ENCODE measurements at regions not wholly inside any gene's neighbourhood (a gene's known extent, or its start where the extent isn't known, plus 50 kb on each side); places are given as distances from the start of the nearest gene placed in this dataset.
A peak's percentile ranks its signal among the peaks of the same experiment; 100 is the strongest.

DNA sequence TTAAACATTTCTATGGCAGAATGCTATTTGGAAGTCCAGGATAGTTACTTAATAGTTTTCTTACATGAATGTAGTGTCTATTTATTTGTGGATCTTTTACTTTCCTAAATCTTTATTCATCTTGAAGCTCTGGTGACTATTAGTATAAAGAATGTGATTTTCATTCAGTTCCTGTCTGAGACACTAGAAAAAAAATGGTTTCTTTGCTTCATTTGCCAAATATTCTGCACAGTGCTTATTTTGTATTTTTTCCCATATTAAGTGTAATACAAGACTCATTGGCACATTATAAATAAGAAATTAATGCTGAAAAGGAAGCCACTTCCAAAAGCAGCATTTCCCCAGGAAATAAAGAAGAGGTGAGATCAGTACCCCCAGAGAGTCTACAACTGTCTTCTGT, 109.8 kb downstream of the POSTN start:
- no peak overlapping the region for H2BK12ac ChIP-seq (ENCODE audit: low read length in 2 of 2)
- DNase-seq, result no peak
- H4K91ac ChIP-seq (ENCODE audit: low read length), result no peak overlapping the region
- no peak overlapping the region for H3K23ac ChIP-seq (ENCODE audit: low read length in 2 of 2)
- no peak overlapping the region for H3K4me2 ChIP-seq (ENCODE audit: low read length, poor library complexity, severe bottlenecking)
- no peaks in the 10 kb centered on the region for H3K79me1 ChIP-seq (replicated peaks; ENCODE audit: low read length, poor library complexity, severe bottlenecking)
- no peak overlapping the region for H2BK120ac ChIP-seq (ENCODE audit: low read depth, low read length)
- no peaks in the 10 kb centered on the region for H3K27me3 ChIP-seq (ENCODE audit: control insufficient read depth in 1 of 2, insufficient read depth in 1 of 2, low read length in 2 of 2)
- no peak overlapping the region for H4K8ac ChIP-seq (ENCODE audit: low read length)
- H3K27ac ChIP-seq (ENCODE audit: low read length, poor library complexity, severe bottlenecking), result no peak overlapping the region
- H2BK5ac ChIP-seq (ENCODE audit: low read depth, low read length, poor library complexity, severe bottlenecking), result peak overlapping the region; percentile 44
- H2AFZ ChIP-seq (ENCODE audit: low read depth, low read length), result no peak overlapping the region
- H3K9me3 ChIP-seq (ENCODE audit: control insufficient read depth, low read length), result no peaks in the 10 kb centered on the region
- H3K4me1 ChIP-seq (ENCODE audit: control insufficient read depth, insufficient read depth, low read depth, low read length), result no peaks in the 10 kb centered on the region
- H3K4ac ChIP-seq (ENCODE audit: low read depth in 1 of 2, low read length in 2 of 2), result no peak overlapping the region
- H3K4me3 ChIP-seq (ENCODE audit: insufficient read depth in 1 of 2, low read depth in 1 of 2, low read length in 2 of 2), result no peak overlapping the region
- no peak overlapping the region for H3K9ac ChIP-seq (ENCODE audit: low read length)
- no peak overlapping the region for H2BK15ac ChIP-seq (ENCODE audit: low read depth, poor library complexity, severe bottlenecking)
- no peak overlapping the region for H2AK5ac ChIP-seq (ENCODE audit: low read length, severe bottlenecking)
- H3K14ac ChIP-seq (ENCODE audit: low read length in 2 of 2), result no peak overlapping the region
- no peaks in the 10 kb centered on the region for H3K36me3 ChIP-seq (ENCODE audit: control insufficient read depth in 1 of 2, insufficient read depth in 2 of 2, low read depth in 1 of 2, low read length in 2 of 2)
- H3K18ac ChIP-seq (ENCODE audit: low read depth in 1 of 2, low read length in 2 of 2), result no peak overlapping the region

DNA sequence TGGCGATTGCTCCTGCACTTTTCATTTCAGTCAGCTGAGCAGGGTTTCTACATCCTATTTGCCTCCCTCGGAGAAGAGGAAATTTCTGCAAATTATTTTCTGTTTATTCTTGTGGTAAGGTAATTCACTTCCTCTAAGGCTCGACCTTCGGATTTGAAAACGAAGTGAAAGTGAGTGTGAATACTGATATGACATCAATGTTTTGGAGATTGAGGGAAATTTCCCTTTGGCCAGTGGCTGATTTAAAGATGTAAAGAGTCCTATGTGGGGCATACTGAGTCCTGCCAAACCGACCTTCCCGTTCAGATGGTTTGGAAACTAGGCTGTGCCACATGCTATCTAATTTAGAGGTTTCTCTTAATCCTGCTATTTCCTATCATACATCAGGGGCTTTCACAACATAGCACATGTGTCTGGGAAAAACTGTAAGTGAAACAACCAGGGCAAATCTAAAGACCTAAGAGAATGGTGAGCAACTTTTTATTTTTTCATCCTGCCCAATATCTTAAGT, 112.3 kb downstream of the POSTN start:
- H3K4me3 ChIP-seq (ENCODE audit: insufficient read depth in 1 of 2, low read depth in 1 of 2, low read length in 2 of 2), result peak overlapping the region in 1 of 2 experiments; percentile 66
- H3K27me3 ChIP-seq (ENCODE audit: control insufficient read depth in 1 of 2, insufficient read depth in 1 of 2, low read length in 2 of 2), result no peaks in the 10 kb centered on the region
- H4K91ac ChIP-seq (ENCODE audit: low read length), result no peak overlapping the region
- WGBS, result 90% methylated on average over 7 of the region's 7 CpGs
- no peak overlapping the region for H2BK5ac ChIP-seq (ENCODE audit: low read depth, low read length, poor library complexity, severe bottlenecking)
- H3K4me1 ChIP-seq (ENCODE audit: control insufficient read depth, insufficient read depth, low read depth, low read length), result no peaks in the 10 kb centered on the region
- no peak overlapping the region for H2AK5ac ChIP-seq (ENCODE audit: low read length, severe bottlenecking)
- H3K4me2 ChIP-seq (ENCODE audit: low read length, poor library complexity, severe bottlenecking), result no peak overlapping the region
- no peaks in the 10 kb centered on the region for H3K9me3 ChIP-seq (ENCODE audit: control insufficient read depth, low read length)
- no peaks in the 10 kb centered on the region for H3K36me3 ChIP-seq (ENCODE audit: control insufficient read depth in 1 of 2, insufficient read depth in 2 of 2, low read depth in 1 of 2, low read length in 2 of 2)
- H4K8ac ChIP-seq (ENCODE audit: low read length), result no peak overlapping the region
- no peak overlapping the region for H2BK120ac ChIP-seq (ENCODE audit: low read depth, low read length)
- H2AFZ ChIP-seq (ENCODE audit: low read depth, low read length), result no peak overlapping the region
- H3K79me1 ChIP-seq (replicated peaks; ENCODE audit: low read length, poor library complexity, severe bottlenecking), result no peaks in the 10 kb centered on the region
- no peak overlapping the region for H3K23ac ChIP-seq (ENCODE audit: low read length in 2 of 2)
- peak overlapping the region; percentile 83 for H3K9ac ChIP-seq (ENCODE audit: low read length)
- no peak overlapping the region for H2BK12ac ChIP-seq (ENCODE audit: low read length in 2 of 2)
- peak; percentile 21 for DNase-seq
- H3K4ac ChIP-seq (ENCODE audit: low read depth in 1 of 2, low read length in 2 of 2), result no peak overlapping the region
- no peak overlapping the region for H3K18ac ChIP-seq (ENCODE audit: low read depth in 1 of 2, low read length in 2 of 2)
- H3K14ac ChIP-seq (ENCODE audit: low read length in 2 of 2), result no peak overlapping the region
- no peak overlapping the region for H3K27ac ChIP-seq (ENCODE audit: low read length, poor library complexity, severe bottlenecking)
- no peak overlapping the region for H2BK15ac ChIP-seq (ENCODE audit: low read depth, poor library complexity, severe bottlenecking)

DNA sequence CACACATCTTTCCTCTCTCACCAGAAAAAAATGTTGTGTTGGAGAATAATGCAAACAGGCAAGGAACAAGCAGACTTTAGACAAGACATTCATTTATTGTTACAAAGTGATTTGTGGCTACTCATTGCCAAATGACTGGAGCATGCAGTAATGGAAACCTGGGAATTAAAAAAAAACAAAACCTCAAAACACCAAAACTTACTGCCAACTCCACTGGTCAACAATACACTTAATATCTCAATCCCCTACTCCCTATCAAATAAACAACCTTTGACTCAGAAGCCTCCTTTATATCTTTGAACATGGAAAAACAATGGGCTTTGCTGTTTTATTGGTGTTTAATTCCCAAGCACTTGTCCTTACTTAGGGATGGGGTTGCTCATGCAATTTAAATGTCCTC, 112.8 kb downstream of the POSTN start:
- Histone ChIP-seq H4K8ac (ENCODE audit: low read length) (no peak overlapping the region), H3K4me3 (ENCODE audit: insufficient read depth in 1 of 2, low read depth in 1 of 2, low read length in 2 of 2) (peak overlapping the region in 1 of 2 experiments; percentile 66), H3K4me2 (ENCODE audit: low read length, poor library complexity, severe bottlenecking) (no peak overlapping the region), H4K91ac (ENCODE audit: low read length) (no peak overlapping the region), H3K79me1 (replicated peaks; ENCODE audit: low read length, poor library complexity, severe bottlenecking) (no peaks in the 10 kb centered on the region), H2AK5ac (ENCODE audit: low read length, severe bottlenecking) (no peak overlapping the region), H3K4me1 (ENCODE audit: control insufficient read depth, insufficient read depth, low read depth, low read length) (no peaks in the 10 kb centered on the region), H3K23ac (ENCODE audit: low read length in 2 of 2) (no peak overlapping the region), H2BK5ac (ENCODE audit: low read depth, low read length, poor library complexity, severe bottlenecking) (no peak overlapping the region), H3K36me3 (ENCODE audit: control insufficient read depth in 1 of 2, insufficient read depth in 2 of 2, low read depth in 1 of 2, low read length in 2 of 2) (no peaks in the 10 kb centered on the region), H3K4ac (ENCODE audit: low read depth in 1 of 2, low read length in 2 of 2) (no peak overlapping the region), H3K14ac (ENCODE audit: low read length in 2 of 2) (no peak overlapping the region), H3K27me3 (ENCODE audit: control insufficient read depth in 1 of 2, insufficient read depth in 1 of 2, low read length in 2 of 2) (no peaks in the 10 kb centered on the region), H2BK120ac (ENCODE audit: low read depth, low read length) (no peak overlapping the region), H2BK15ac (ENCODE audit: low read depth, poor library complexity, severe bottlenecking) (no peak overlapping the region), H3K18ac (ENCODE audit: low read depth in 1 of 2, low read length in 2 of 2) (peak overlapping the region in 1 of 2 experiments; percentile 48), H3K9me3 (ENCODE audit: control insufficient read depth, low read length) (no peaks in the 10 kb centered on the region), H3K27ac (ENCODE audit: low read length, poor library complexity, severe bottlenecking) (no peak overlapping the region), H3K9ac (ENCODE audit: low read length) (peak overlapping the region; percentile 83), H2BK12ac (ENCODE audit: low read length in 2 of 2) (no peak overlapping the region), H2AFZ (ENCODE audit: low read depth, low read length) (no peak overlapping the region)
- no peak for DNase-seq

DNA sequence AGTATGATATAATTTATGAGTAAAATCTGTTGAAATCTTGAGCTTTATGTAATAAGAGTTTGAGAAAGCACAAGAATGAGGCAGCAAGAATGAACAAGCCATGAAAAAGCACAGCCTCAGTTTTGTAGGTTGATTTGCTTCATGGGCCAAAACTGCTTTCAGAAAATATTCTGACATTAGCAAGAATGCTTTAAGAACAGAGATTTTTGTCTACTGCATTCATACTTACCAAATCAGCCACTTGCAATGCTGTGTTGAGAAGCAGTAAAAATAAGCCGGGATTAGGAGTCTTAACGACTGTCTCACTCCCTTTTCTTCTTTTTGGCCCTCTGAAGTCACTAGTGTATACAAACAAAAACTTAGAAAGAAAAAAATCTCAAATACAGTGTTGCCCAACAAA, 114.5 kb downstream of the POSTN start:
- H4K8ac ChIP-seq (ENCODE audit: low read length), result no peak overlapping the region
- H3K14ac ChIP-seq (ENCODE audit: low read length in 2 of 2), result no peak overlapping the region
- no peak overlapping the region for H2BK15ac ChIP-seq (ENCODE audit: low read depth, poor library complexity, severe bottlenecking)
- H3K4me1 ChIP-seq (ENCODE audit: control insufficient read depth, insufficient read depth, low read depth, low read length), result no peaks in the 10 kb centered on the region
- H2AFZ ChIP-seq (ENCODE audit: low read depth, low read length), result no peak overlapping the region
- no peaks in the 10 kb centered on the region for H3K27me3 ChIP-seq (ENCODE audit: control insufficient read depth in 1 of 2, insufficient read depth in 1 of 2, low read length in 2 of 2)
- 69% methylated on average over 2 of the region's 2 CpGs for WGBS
- H2AK5ac ChIP-seq (ENCODE audit: low read length, severe bottlenecking), result no peak overlapping the region
- no peak overlapping the region for H3K9ac ChIP-seq (ENCODE audit: low read length)
- no peak overlapping the region for H3K4ac ChIP-seq (ENCODE audit: low read depth in 1 of 2, low read length in 2 of 2)
- H3K36me3 ChIP-seq (ENCODE audit: control insufficient read depth in 1 of 2, insufficient read depth in 2 of 2, low read depth in 1 of 2, low read length in 2 of 2), result no peaks in the 10 kb centered on the region
- DNase-seq, result no peak
- no peak overlapping the region for H2BK120ac ChIP-seq (ENCODE audit: low read depth, low read length)
- no peaks in the 10 kb centered on the region for H3K9me3 ChIP-seq (ENCODE audit: control insufficient read depth, low read length)
- no peak overlapping the region for H3K23ac ChIP-seq (ENCODE audit: low read length in 2 of 2)
- no peak overlapping the region for H3K4me2 ChIP-seq (ENCODE audit: low read length, poor library complexity, severe bottlenecking)
- no peak overlapping the region for H3K27ac ChIP-seq (ENCODE audit: low read length, poor library complexity, severe bottlenecking)
- no peak overlapping the region for H4K91ac ChIP-seq (ENCODE audit: low read length)
- H2BK5ac ChIP-seq (ENCODE audit: low read depth, low read length, poor library complexity, severe bottlenecking), result no peak overlapping the region
- H3K18ac ChIP-seq (ENCODE audit: low read depth in 1 of 2, low read length in 2 of 2), result no peak overlapping the region
- no peaks in the 10 kb centered on the region for H3K79me1 ChIP-seq (replicated peaks; ENCODE audit: low read length, poor library complexity, severe bottlenecking)
- peak overlapping the region in 1 of 2 experiments; percentile 63 for H2BK12ac ChIP-seq (ENCODE audit: low read length in 2 of 2)
- H3K4me3 ChIP-seq (ENCODE audit: insufficient read depth in 1 of 2, low read depth in 1 of 2, low read length in 2 of 2), result no peak overlapping the region
